Peyer's patch (tissue), 2 donors: ENCODE measurements at regions not wholly inside any gene's neighbourhood (a gene's known extent, or its start where the extent isn't known, plus 50 kb on each side); places are given as distances from the start of the nearest gene placed in this dataset.

Experiments used
- small RNA-seq, 2 donors: library from RNA; depleted of rRNA; stranded (forward); fragments of <200 nt; gene quantifications; one replicate each; pipeline ENCODE3, GENCODE V24; 2016

Small RNA genes lying in the stretch of these regions (small RNA-seq; reads per million reads assigned to genes)
- 0 reads per million in 2 donors for gene AL773524.1
